ENCODE measurements at regions not wholly inside any gene's neighbourhood (a gene's known extent, or its start where the extent isn't known, plus 50 kb on each side); places are given as distances from the start of the nearest gene placed in this dataset.
"Not testable (repeated sequence)": the region's sequence is repeated elsewhere in the genome, so short reads cannot be mapped to it uniquely, and the experiment has no call there.

GRCh38 chr3:80733522-80734176, 965.9 kb upstream of the ROBO1 start:
- intact Hi-C loops (cut with DNase I): no loop called here
- no peak for DNase-seq (ENCODE audit: missing footprints)
- no peak for ATAC-seq

- intact Hi-C loops (cut with DNase I); ATAC-seq; DNase-seq (ENCODE audit: missing footprints): not testable (repeated sequence)
These were observed 959.8 kb upstream of the ROBO1 start for GRCh38 chr3:80727561-80727960.

GRCh38 chr3:80709597-80710322, 942.0 kb upstream of the ROBO1 start:
- DNase-seq (ENCODE audit: missing footprints); intact Hi-C loops (cut with DNase I); ATAC-seq: not testable (repeated sequence)

GRCh38 chr3:80705290-80705689, 937.5 kb upstream of the ROBO1 start:
- no peak for ATAC-seq
- intact Hi-C loops (cut with DNase I): no loop called here
- no peak for DNase-seq (ENCODE audit: missing footprints)

- ATAC-seq (no peak), DNase-seq (ENCODE audit: missing footprints) (no peak)
- intact Hi-C loops (cut with DNase I): no loop called here
These were observed 933.6 kb upstream of the ROBO1 start for GRCh38 chr3:80701349-80701748.

- DNase-seq (ENCODE audit: missing footprints) (no peak), ATAC-seq (no peak)
- intact Hi-C loops (cut with DNase I): no loop called here
These were observed 929.5 kb upstream of the ROBO1 start for GRCh38 chr3:80697291-80697690.

GRCh38 chr3:80696280-80696679, 928.5 kb upstream of the ROBO1 start:
- DNase-seq (ENCODE audit: missing footprints) (no peak), ATAC-seq (no peak)

GRCh38 chr3:80688814-80689213, 921.0 kb upstream of the ROBO1 start:
- intact Hi-C loops (cut with DNase I): loop anchor here (2.0 kb wide), 1 partner anchor 1168 kb away; no protein-coding TSS in a partner anchor
- DNase-seq (ENCODE audit: missing footprints) (no peak), ATAC-seq (no peak)

More at GRCh38 chr3:80696280-80696679, 928.5 kb upstream of the ROBO1 start:
- intact Hi-C loops (cut with DNase I): no loop called here

GRCh38 chr3:80682951-80683350, 915.2 kb upstream of the ROBO1 start:
- intact Hi-C loops (cut with DNase I): no loop called here
- no peak for ATAC-seq
- no peak for DNase-seq (ENCODE audit: missing footprints)

GRCh38 chr3:80682235-80682634, 914.4 kb upstream of the ROBO1 start:
- DNase-seq (ENCODE audit: missing footprints): no peak
- ATAC-seq: no peak
- intact Hi-C loops (cut with DNase I): no loop called here

- ATAC-seq: no peak
- no peak for DNase-seq (ENCODE audit: missing footprints)
These were observed 910.0 kb upstream of the ROBO1 start for GRCh38 chr3:80677796-80678195.

GRCh38 chr3:80676866-80677265, 909.1 kb upstream of the ROBO1 start:
- ATAC-seq: no peak
- no peak for DNase-seq (ENCODE audit: missing footprints)
- intact Hi-C loops (cut with DNase I): no loop called here

More at GRCh38 chr3:80677796-80678195, 910.0 kb upstream of the ROBO1 start:
- intact Hi-C loops (cut with DNase I): no loop called here

- no peak for DNase-seq (ENCODE audit: missing footprints)
- no peak for ATAC-seq
- intact Hi-C loops (cut with DNase I): no loop called here
These were observed 908.5 kb upstream of the ROBO1 start for GRCh38 chr3:80676261-80676660.

GRCh38 chr3:80675790-80676189, 908.0 kb upstream of the ROBO1 start:
- no peak for ATAC-seq
- intact Hi-C loops (cut with DNase I): no loop called here
- no peak for DNase-seq (ENCODE audit: missing footprints)

- DNase-seq (ENCODE audit: missing footprints) (no peak), ATAC-seq (no peak)
- intact Hi-C loops (cut with DNase I): no loop called here
These were observed 900.9 kb upstream of the ROBO1 start for GRCh38 chr3:80668600-80669294.

- DNase-seq (ENCODE audit: missing footprints): no peak
- ATAC-seq: no peak
- intact Hi-C loops (cut with DNase I): no loop called here
These were observed 900.3 kb upstream of the ROBO1 start for GRCh38 chr3:80668100-80668499.

- DNase-seq (ENCODE audit: missing footprints): no peak
- intact Hi-C loops (cut with DNase I): no loop called here
- no peak for ATAC-seq
These were observed 895.6 kb upstream of the ROBO1 start for GRCh38 chr3:80663426-80663825.

- no peak for ATAC-seq
- DNase-seq (ENCODE audit: missing footprints): no peak
- intact Hi-C loops (cut with DNase I): no loop called here
These were observed 887.4 kb upstream of the ROBO1 start for GRCh38 chr3:80655216-80655615.

- no peak for ATAC-seq
- intact Hi-C loops (cut with DNase I): no loop called here
These were observed 881.4 kb upstream of the ROBO1 start for GRCh38 chr3:80649170-80649569.

GRCh38 chr3:80643421-80643820, 875.6 kb upstream of the ROBO1 start:
- no peak for ATAC-seq
- DNase-seq (ENCODE audit: missing footprints): no peak
- intact Hi-C loops (cut with DNase I): no loop called here

More at GRCh38 chr3:80649170-80649569, 881.4 kb upstream of the ROBO1 start:
- no peak for DNase-seq (ENCODE audit: missing footprints)
